ENCODE measurements at regions not wholly inside any gene's neighbourhood (a gene's known extent, or its start where the extent isn't known, plus 50 kb on each side); places are given as distances from the start of the nearest gene placed in this dataset.
"Not testable (repeated sequence)": the region's sequence is repeated elsewhere in the genome, so short reads cannot be mapped to it uniquely, and the experiment has no call there.

- in situ Hi-C loops (cut with HindIII; ENCODE audit: low sequenced_read_pairs): no loop called here
Measured at GRCh38 chr7:46948716-46949115, 633.2 kb downstream of the TNS3 start.

GRCh38 chr7:46945328-46945727, 636.6 kb downstream of the TNS3 start:
- in situ Hi-C loops (cut with HindIII; ENCODE audit: low sequenced_read_pairs): no loop called here

GRCh38 chr7:46943996-46944395, 637.9 kb downstream of the TNS3 start:
- in situ Hi-C loops (cut with HindIII; ENCODE audit: low sequenced_read_pairs): no loop called here

- in situ Hi-C loops (cut with HindIII; ENCODE audit: low sequenced_read_pairs): no loop called here
Measured at GRCh38 chr7:46942574-46942973, 639.3 kb downstream of the TNS3 start.

GRCh38 chr7:46940178-46940577, 641.7 kb downstream of the TNS3 start:
- in situ Hi-C loops (cut with HindIII; ENCODE audit: low sequenced_read_pairs): no loop called here

GRCh38 chr7:46939558-46939957, 642.4 kb downstream of the TNS3 start:
- in situ Hi-C loops (cut with HindIII; ENCODE audit: low sequenced_read_pairs): no loop called here

- in situ Hi-C loops (cut with HindIII; ENCODE audit: low sequenced_read_pairs): no loop called here
Measured at GRCh38 chr7:46939089-46939488, 642.8 kb downstream of the TNS3 start.

GRCh38 chr7:46937826-46938225, 644.1 kb downstream of the TNS3 start:
- in situ Hi-C loops (cut with HindIII; ENCODE audit: low sequenced_read_pairs): no loop called here

GRCh38 chr7:46934198-46934825, 647.6 kb downstream of the TNS3 start:
- in situ Hi-C loops (cut with HindIII; ENCODE audit: low sequenced_read_pairs): no loop called here

- in situ Hi-C loops (cut with HindIII; ENCODE audit: low sequenced_read_pairs): no loop called here
Measured at GRCh38 chr7:46933596-46933995, 648.3 kb downstream of the TNS3 start.

- in situ Hi-C loops (cut with HindIII; ENCODE audit: low sequenced_read_pairs): no loop called here
Measured at GRCh38 chr7:46932676-46933424, 649.1 kb downstream of the TNS3 start.

GRCh38 chr7:46932306-46932675, 649.6 kb downstream of the TNS3 start:
- in situ Hi-C loops (cut with HindIII; ENCODE audit: low sequenced_read_pairs): no loop called here

GRCh38 chr7:46930366-46930765, 651.5 kb downstream of the TNS3 start:
- in situ Hi-C loops (cut with HindIII; ENCODE audit: low sequenced_read_pairs): no loop called here

- in situ Hi-C loops (cut with HindIII; ENCODE audit: low sequenced_read_pairs): no loop called here
Measured at GRCh38 chr7:46929359-46929758, 652.6 kb downstream of the TNS3 start.

GRCh38 chr7:46928719-46929118, 653.2 kb downstream of the TNS3 start:
- in situ Hi-C loops (cut with HindIII; ENCODE audit: low sequenced_read_pairs): no loop called here

- in situ Hi-C loops (cut with HindIII; ENCODE audit: low sequenced_read_pairs): no loop called here
Measured at GRCh38 chr7:46927131-46927810, 654.6 kb downstream of the TNS3 start.

GRCh38 chr7:46916581-46916980, 665.3 kb downstream of the TNS3 start:
- in situ Hi-C loops (cut with HindIII; ENCODE audit: low sequenced_read_pairs): no loop called here

- in situ Hi-C loops (cut with HindIII; ENCODE audit: low sequenced_read_pairs): no loop called here
Measured at GRCh38 chr7:46912692-46913091, 669.2 kb downstream of the TNS3 start.

GRCh38 chr7:46909601-46910051, 672.3 kb downstream of the TNS3 start:
- in situ Hi-C loops (cut with HindIII; ENCODE audit: low sequenced_read_pairs): no loop called here

- in situ Hi-C loops (cut with HindIII; ENCODE audit: low sequenced_read_pairs): no loop called here
Measured at GRCh38 chr7:46908770-46909169, 673.1 kb downstream of the TNS3 start.

GRCh38 chr7:46904523-46904922, 677.4 kb downstream of the TNS3 start:
- in situ Hi-C loops (cut with HindIII; ENCODE audit: low sequenced_read_pairs): not testable (repeated sequence)

GRCh38 chr7:46902463-46902862, 679.4 kb downstream of the TNS3 start:
- in situ Hi-C loops (cut with HindIII; ENCODE audit: low sequenced_read_pairs): no loop called here
